ENCODE measurements at regions not wholly inside any gene's neighbourhood (a gene's known extent, or its start where the extent isn't known, plus 50 kb on each side); places are given as distances from the start of the nearest gene placed in this dataset.
"Not testable (repeated sequence)": the region's sequence is repeated elsewhere in the genome, so short reads cannot be mapped to it uniquely, and the experiment has no call there.

- TF ChIP-seq CTCF, POLR2A, POLR2AphosphoS5 (IDR thresholded peaks at IDR 0.05): not testable (repeated sequence)
Measured at GRCh38 chr7:73162680-73163079, 76.8 kb upstream of the SPDYE9 start.

Data from breast epithelium (tissue), 3 donors.